GM19468 (cell line): ENCODE measurements at regions not wholly inside any gene's neighbourhood (a gene's known extent, or its start where the extent isn't known, plus 50 kb on each side); places are given as distances from the start of the nearest gene placed in this dataset.
A peak's percentile ranks its signal among the peaks of the same experiment; 100 is the strongest.
"Not testable (repeated sequence)": the region's sequence is repeated elsewhere in the genome, so short reads cannot be mapped to it uniquely, and the experiment has no call there.

Experiments
- ATAC-seq: cut with Tn5 transposase; IDR thresholded peaks from one replicate; pipeline ENCODE4 v1.9.1; 2021; ENCODE audit warnings: mild to moderate bottlenecking, moderate library complexity, moderate number of reproducible peaks; ENCODE audit not compliant: unreplicated experiment; ENCODE audit errors: extremely low read depth

- not testable (repeated sequence) for ATAC-seq
These were observed 298.8 kb upstream of the SGCG start for GRCh38 chr13:22881721-22882608.

- ATAC-seq, result no peak
These were observed 297.4 kb upstream of the SGCG start for GRCh38 chr13:22883262-22883840.

GRCh38 chr13:22883956-22884355 is 296.8 kb upstream of the SGCG start:
- ATAC-seq, result no peak

GRCh38 chr13:22886061-22886460 is 294.7 kb upstream of the SGCG start:
- not testable (repeated sequence) for ATAC-seq

- not testable (repeated sequence) for ATAC-seq
These were observed 291.4 kb upstream of the SGCG start for GRCh38 chr13:22889376-22889775.

- no peak for ATAC-seq
These were observed 287.6 kb upstream of the SGCG start for GRCh38 chr13:22893204-22893603.

DNA sequence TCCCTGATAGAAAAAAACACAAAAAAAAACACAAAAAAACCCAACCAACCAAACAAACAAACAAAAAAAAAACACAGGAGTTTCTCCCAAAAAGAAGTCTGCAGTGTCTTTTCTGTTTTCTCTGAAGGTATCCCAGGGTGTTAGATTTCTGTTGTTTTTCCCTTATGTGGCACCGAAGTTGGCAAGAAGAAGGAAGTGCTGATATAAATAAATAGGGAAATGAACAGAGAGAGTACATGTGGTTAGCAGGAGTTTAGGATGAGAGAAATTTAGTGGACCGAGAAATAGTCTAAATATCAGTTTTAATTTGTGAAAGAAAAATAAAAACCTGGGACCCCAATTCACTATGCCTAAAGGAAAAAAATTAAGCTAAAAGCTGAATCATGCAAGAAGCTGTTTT is 287.0 kb upstream of the SGCG start:
- ATAC-seq, result no peak

- ATAC-seq, result no peak
These were observed 283.0 kb upstream of the SGCG start for GRCh38 chr13:22897571-22898314.

DNA sequence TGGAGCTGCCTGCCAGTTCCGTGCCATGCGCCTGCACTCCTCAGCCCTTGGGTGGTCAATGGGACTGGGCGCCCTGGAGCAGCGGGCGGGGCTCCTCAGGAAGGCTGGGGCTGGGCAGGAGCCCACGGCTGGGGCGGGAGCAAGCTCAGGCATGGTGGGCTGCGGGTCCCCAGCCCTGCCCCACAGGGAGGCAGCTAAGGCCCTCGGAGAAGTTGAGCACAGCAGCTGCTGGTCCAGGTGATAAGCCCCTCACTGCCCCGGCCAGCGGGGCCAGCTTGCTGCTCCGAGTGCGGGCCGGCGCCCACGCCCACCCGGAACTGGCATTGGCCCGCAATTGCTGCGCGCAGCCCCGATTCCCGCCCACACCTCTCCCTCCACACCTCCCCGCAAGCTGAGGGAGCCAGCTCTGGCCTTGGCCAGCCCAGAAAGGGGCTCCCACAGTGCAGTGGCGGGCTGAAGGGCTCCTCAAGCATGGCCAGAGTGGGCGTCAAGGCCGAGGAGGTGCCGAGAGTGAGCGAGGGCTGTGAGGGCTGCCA is 280.3 kb upstream of the SGCG start:
- not testable (repeated sequence) for ATAC-seq

- no peak for ATAC-seq
These were observed 277.5 kb upstream of the SGCG start for GRCh38 chr13:22903301-22903700.

DNA sequence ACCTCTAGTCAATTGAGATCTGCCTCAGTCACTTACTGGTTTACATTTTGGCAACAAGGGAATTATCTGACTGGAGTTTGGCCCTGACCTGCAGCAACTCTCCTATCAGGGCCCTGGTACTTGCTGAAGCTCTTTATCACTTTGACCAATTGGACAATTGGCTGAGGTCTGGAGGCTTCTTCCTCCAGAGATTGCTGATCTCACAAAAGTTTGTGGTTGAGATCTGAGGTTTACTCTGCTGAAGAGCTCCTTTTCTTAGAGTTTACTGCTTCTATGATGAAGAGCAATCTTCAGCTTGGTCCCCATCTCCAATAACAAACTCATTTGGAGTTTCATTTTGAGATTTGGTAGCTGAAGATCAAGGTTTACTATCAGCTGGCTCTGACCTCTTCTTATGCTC is 276.9 kb upstream of the SGCG start:
- no peak for ATAC-seq

DNA sequence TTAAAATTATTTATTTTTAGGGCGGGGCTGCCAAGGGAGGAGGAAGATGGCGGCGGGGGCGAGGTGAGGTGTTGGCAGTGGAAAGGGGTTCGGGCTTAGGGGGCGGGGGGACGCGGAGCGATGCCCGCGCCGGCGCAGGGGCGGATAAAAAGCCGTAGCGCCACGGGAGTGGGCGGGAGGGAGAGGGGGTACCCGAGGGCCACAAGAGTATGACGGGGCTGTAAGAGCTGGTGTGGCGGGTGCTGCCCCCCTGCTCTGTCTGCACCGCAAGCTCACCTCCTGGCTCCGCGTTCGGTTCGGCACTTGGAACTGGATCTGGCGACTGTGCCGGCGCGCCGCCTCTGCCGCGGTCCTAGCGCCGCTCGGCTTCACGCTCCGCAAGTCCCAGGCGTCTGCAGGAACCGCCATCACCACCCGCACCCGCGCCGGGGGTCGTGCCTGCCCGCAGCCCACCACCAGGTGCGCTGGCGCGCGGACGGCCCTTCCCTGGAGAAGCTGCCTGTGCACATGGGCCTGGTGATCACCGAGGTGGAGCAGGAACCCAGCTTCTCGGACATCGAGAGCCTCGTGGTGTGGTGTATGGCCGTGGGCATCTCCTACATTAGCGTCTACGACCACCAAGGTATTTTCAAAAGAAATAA is 265.2 kb upstream of the SGCG start:
- peak; percentile 13 for ATAC-seq

- not testable (repeated sequence) for ATAC-seq
These were observed 264.5 kb upstream of the SGCG start for GRCh38 chr13:22916276-22916675.

DNA sequence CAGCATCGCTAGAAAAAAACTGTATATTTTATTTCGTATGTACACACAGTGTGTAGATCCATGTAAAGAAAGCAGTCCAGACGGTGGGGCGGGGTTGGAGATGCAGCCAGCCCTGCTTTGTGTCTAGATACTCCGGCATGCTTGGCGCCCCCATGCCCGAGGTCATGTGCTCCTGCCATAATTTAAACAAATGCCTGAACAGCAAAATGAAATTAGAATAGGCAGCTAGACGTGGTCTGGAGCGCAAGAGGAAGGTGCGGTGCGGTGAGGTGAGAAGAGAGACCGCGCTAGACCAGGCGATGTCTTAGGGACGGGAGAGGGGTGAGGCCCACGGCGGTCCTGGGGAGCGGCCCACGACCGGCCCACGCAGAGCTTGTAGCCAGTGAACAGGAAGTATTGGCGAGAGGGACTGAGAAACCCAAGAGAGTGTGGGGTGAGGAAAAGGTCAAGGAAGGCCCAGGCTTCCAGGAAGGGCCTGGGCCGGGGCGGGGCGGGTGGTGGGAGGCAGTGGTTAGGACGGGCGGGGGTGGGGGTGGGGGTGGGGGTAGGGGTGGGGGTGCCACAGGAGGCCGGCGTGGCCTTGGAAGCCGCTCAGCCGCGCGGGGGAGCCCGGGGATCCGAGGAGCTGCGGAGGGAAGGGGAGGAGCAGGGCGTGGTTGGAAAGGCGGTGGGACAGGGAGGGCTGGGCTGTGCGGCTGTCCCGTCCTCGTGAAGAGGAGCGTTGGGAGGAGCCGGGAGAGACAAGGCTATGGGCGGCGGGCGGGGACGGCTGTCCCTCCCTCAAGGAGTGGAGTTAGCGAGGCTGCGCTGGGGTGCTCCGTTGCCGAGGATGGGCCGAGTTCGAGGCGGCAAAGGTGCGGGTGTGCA is 254.7 kb upstream of the SGCG start:
- ATAC-seq, result no peak

DNA sequence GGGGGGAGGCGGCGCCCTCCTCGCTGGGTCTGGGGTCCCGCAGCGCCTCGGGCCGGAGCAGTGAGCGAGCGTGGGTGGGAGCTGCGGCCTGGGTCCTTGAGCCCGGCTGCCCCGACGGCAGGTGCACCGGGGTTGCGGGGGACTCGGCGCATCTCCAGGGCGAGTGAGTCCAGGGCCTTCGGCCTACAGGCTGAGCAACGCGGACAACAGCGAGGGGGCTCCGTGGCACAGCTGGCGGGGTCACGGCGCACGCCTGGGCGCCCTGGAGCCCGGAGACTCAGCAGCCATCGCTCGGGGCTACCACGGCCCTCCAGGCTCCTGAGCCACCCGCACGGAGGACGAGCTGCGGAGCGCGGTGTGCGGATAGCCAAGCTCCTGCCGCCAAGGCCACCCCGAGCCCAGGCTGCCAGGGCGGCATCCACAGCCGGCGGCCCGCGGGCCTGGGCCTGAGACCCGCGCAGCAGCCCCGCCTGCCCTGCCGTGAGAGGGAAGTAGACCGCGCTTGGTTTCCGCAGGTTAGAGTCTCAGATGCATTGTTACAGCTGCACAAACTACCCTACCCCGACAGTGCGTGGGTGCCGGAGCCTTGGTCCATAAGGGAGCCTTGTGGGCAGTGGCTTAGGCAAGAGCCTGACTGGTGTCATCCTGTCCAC is 253.9 kb upstream of the SGCG start:
- ATAC-seq, result no peak

GRCh38 chr13:22927845-22928244 is 252.9 kb upstream of the SGCG start:
- ATAC-seq, result not testable (repeated sequence)

DNA sequence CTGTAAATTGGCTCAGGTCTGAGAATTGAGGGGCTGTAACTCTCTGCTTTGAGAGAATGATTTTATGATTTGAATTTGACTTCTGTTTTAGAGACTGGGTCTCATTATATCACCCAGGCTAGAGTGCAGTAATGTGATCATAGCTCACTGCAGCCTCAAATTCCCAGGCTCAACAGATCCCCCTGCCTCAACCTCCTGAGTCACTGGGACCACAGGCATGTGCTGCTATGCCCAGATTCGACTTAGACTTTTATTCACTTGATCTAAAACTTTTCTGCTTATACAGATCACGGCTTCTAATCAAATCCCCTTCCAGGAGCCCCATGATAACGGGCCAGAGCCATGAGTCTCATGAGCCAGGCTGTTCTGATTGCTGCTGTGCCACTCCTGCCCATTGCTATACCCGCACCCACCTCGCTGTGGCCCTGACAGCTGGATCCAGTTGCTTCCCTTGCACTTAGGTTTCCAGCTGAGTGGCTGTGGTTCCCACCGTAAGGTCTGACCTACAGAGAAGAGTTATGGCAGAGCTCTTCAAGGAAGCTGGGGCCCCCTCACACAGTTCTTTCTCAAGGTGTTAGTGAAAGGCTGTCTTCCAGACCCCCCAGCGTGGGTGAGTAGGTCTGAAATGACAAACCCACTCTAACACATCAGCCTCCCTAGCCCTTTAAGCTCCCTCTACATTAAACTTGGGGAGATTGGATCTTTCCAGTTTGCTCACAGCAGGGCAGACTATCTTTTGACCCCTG is 251.2 kb upstream of the SGCG start:
- no peak for ATAC-seq

GRCh38 chr13:22931576-22931975 is 249.2 kb upstream of the SGCG start:
- ATAC-seq, result no peak
